Stomach (tissue), 8 donors: ENCODE measurements at regions not wholly inside any gene's neighbourhood (a gene's known extent, or its start where the extent isn't known, plus 50 kb on each side); places are given as distances from the start of the nearest gene placed in this dataset.
"Not testable (repeated sequence)": the region's sequence is repeated elsewhere in the genome, so short reads cannot be mapped to it uniquely, and the experiment has no call there.

Source experiments
- DNase-seq, 2 donors: peaks; one replicate each; pipeline versions ENCODE4 v3.0.0 to v3.0.0-alpha.2; 2013 to 2019
- H3K27ac ChIP-seq, 5 donors: fragments of 200-600 bp in 4 of 5; sonication (generic) in 4 of 5; one replicate each; pipeline ENCODE4 v1.5.1; 2013 to 2019; ENCODE audit warnings: mild to moderate bottlenecking in 1 of 5, moderate library complexity in 1 of 5
- H3K27me3 ChIP-seq, 3 donors: fragments of 200-600 bp; sonication (generic); one replicate each; pipeline ENCODE4 v1.5.1; 2017 to 2019; ENCODE audit warnings: mixed run types in 1 of 3
- H3K36me3 ChIP-seq, 4 donors: fragments of 200-600 bp; sonication (generic); 1 replicate in 3 of 4; 2 replicates in 1 of 4; pipeline ENCODE4 v1.5.1; 2016 to 2019
- H3K4me1 ChIP-seq, 4 donors: fragments of 200-600 bp; sonication (generic); one replicate each; pipeline ENCODE4 v1.5.1; 2016 to 2019
- H3K4me3 ChIP-seq, 4 donors: fragments of 200-600 bp; sonication (generic) in 3 of 4; one replicate each; pipeline ENCODE4 v1.5.1; 2016 to 2019; ENCODE audit warnings: mild to moderate bottlenecking in 1 of 4
- H3K9me3 ChIP-seq, 4 donors: fragments of 200-600 bp; sonication (generic); one replicate each; pipeline ENCODE4 v1.5.1; 2016 to 2019
- EP300 ChIP-seq: sonication (generic); formaldehyde crosslinking; IDR thresholded peaks from one replicate; pipeline ENCODE4 v1.6.1; 2017; ENCODE audit warnings: antibody characterized with exemption
- POLR2A ChIP-seq, 4 donors: fragments of 450-650 bp; IDR thresholded peaks; one replicate each; pipeline ENCODE4 v1.6.1; 2016; ENCODE audit warnings: antibody characterized with exemption in 4 of 4, control low read depth in 2 of 4, mild to moderate bottlenecking in 1 of 4, moderate library complexity in 1 of 4
- POLR2AphosphoS5 ChIP-seq, 3 donors: sonication (generic); formaldehyde crosslinking; IDR thresholded peaks; one replicate each; pipeline ENCODE4 v1.6.1; 2016; ENCODE audit warnings: antibody characterized with exemption in 3 of 3
- WGBS, 5 donors: extraction: QIAGEN DNeasy Blood & Tissue Kit in 3 of 5; methylation state at CpG; one replicate each; pipeline versions ENCODE4 v1.1.5 to v1.1.7; 2013 to 2018; 5-methylcytosine and 5-hydroxymethylcytosine counted together
- intact Hi-C: fragments of 100-400 bp; cut with DNase I; formaldehyde crosslinking; loops from one replicate; pipeline ENCODE4 v1.15.1; 2023; ENCODE audit warnings: low total_unique reads
- TF ChIP-seq, protein P1 (sequence below), 7 experiments: fragments of 450-650 bp in 4 of 7; fragments of 200-600 bp in 3 of 7; sonication (generic) in 3 of 7; IDR thresholded peaks; one replicate each; pipeline ENCODE4 v1.5.1; 2016 to 2019; ENCODE audit warnings: antibody characterized with exemption in 7 of 7, control low read depth in 2 of 7, mild to moderate bottlenecking in 1 of 7
- donor health status: healthy with polysubstance abuse.
- donor health status: Bipolar disorder and iron deficiency.
- donor health status: healthy.

DNA sequence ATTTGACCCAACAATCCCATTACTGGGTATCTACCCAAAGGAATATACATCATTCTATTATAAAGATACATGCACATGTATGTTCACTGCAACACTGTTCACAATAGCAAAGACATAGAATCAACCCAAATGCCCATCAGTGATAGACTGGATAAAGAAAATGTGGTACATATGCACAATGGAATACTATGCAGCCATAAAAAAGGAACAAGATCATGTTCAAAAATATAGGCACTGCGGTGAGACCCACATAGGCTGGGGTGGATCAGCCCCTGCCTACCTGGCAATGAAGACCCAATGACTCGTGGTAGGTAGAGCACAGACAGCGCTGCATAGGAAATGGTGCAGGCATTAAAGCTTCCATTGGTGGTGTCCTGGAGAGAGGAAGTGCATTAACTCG, 88.6 kb upstream of the NFIL3 start:
- intact Hi-C loops, DNase-seq: not testable (repeated sequence)
- WGBS, 5 donors = 79 to 91% (median 89%) methylated on average over 4 of the region's 4 CpGs

DNA sequence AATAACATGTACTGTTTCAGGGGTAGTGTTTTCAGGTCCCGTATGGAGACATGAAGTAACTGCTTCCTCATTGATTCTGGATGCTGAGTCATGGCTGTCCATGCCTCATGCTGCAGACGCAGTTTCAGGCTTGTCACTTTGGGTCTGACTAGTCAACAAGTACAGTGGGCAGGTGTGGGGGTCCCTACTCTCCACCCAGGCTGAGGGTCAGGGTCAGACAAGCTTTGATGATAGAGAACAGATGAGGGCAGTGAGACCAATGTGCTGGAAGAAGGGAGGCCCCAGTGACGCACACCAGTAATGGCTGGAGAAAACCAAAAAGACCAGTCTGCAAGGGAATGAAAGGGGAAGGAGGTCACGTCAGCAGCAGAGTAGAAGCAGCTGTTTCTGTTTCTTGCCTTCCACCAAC, 80.0 kb upstream of the NFIL3 start:
- 66 to 89% (median 77%) methylated on average over 4 of the region's 4 CpGs for WGBS, 5 donors
- Histone ChIP-seq H3K9me3 (no peaks in the 10 kb centered on the region), H3K4me3 (no peak overlapping the region), H3K36me3 (no peaks in the 10 kb centered on the region), H3K27ac (no peak overlapping the region), H3K27me3 (no peaks in the 10 kb centered on the region), H3K4me1 (no peaks in the 10 kb centered on the region)
- TF ChIP-seq EP300 (no peak), POLR2AphosphoS5 (IDR thresholded peaks at IDR 0.05) (no peak), POLR2A (IDR thresholded peaks at IDR 0.05) (no peak)
- TF ChIP-seq, protein P1, sequence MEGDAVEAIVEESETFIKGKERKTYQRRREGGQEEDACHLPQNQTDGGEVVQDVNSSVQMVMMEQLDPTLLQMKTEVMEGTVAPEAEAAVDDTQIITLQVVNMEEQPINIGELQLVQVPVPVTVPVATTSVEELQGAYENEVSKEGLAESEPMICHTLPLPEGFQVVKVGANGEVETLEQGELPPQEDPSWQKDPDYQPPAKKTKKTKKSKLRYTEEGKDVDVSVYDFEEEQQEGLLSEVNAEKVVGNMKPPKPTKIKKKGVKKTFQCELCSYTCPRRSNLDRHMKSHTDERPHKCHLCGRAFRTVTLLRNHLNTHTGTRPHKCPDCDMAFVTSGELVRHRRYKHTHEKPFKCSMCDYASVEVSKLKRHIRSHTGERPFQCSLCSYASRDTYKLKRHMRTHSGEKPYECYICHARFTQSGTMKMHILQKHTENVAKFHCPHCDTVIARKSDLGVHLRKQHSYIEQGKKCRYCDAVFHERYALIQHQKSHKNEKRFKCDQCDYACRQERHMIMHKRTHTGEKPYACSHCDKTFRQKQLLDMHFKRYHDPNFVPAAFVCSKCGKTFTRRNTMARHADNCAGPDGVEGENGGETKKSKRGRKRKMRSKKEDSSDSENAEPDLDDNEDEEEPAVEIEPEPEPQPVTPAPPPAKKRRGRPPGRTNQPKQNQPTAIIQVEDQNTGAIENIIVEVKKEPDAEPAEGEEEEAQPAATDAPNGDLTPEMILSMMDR (IDR thresholded peaks at IDR 0.05) = no peak
- peak in 1 of 2 donors; percentile 28 for DNase-seq
- intact Hi-C loops = no loop called here

More for the DNA sequence above, 88.6 kb upstream of the NFIL3 start:
- H3K4me3 ChIP-seq, H3K4me1 ChIP-seq, H3K27me3 ChIP-seq, H3K27ac ChIP-seq, H3K36me3 ChIP-seq, H3K9me3 ChIP-seq: not testable (repeated sequence)

DNA sequence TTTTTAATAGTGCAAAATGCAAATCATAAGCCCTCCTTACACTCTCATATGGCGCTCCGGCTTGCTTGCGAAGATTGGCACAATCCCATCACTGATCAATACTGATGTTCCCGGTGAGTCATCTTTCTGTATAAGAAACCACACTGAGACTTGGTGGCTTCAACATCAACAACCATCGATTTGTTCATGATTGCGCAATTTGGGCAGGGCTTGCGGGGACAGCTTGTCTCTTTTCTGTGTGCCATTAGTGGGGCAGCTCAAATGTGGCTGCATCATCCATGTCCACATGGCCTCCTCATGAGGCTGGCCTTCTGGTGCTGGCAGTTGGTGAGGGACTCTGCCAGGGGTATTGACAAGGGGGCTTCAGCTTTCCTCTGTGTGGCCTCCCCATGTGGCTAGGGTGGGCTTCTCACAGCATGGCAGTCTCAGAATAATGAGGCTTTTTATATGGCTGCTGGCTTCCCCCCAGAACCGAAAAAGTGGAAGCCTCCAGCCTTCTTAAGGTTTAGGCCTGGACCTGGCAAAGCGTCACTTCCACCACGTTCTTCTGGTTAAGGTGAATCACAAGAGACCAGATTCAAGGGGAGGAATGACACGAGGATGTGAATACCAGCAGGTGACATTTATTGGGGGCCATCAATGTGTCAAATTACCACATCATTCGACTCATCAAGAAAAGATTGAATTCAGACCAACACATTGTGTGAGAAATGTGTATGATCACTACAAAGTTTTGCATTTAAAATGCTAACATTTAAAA, 79.5 kb upstream of the NFIL3 start:
- H3K4me1 ChIP-seq = no peaks in the 10 kb centered on the region
- H3K36me3 ChIP-seq = no peaks in the 10 kb centered on the region
- TF ChIP-seq POLR2AphosphoS5 (IDR thresholded peaks at IDR 0.05) (no peak), POLR2A (IDR thresholded peaks at IDR 0.05) (no peak), EP300 (no peak)
- TF ChIP-seq, protein P1 (IDR thresholded peaks at IDR 0.05) = no peak
- no peaks in the 10 kb centered on the region for H3K27me3 ChIP-seq
- no peak overlapping the region for H3K27ac ChIP-seq
- DNase-seq = no peak
- intact Hi-C loops = no loop called here
- H3K9me3 ChIP-seq = no peaks in the 10 kb centered on the region
- 84 to 92% (median 91%) methylated on average over 10 to 12 of the region's 12 CpGs for WGBS, 5 donors
- H3K4me3 ChIP-seq = no peak overlapping the region

DNA sequence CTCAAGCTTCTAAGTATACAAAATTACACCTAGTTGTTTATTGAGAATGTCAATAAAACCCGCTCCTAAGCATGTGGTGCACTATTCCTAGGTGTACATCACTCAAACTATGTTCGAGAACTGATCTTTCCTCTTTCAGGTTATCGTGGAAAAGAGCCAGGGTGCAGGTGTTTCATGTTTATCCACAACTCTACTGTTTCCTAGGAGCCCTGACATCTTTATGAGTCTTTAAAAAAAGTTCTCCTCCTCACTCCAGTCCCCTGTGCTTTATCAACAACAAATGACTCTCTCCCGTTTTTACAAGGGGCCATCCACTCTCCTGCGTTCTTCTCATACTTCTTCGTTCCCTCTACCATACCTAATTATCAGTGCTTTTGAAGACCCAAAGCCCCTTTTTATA, 78.8 kb upstream of the NFIL3 start:
- H3K4me3 ChIP-seq = no peak overlapping the region
- no peaks in the 10 kb centered on the region for H3K4me1 ChIP-seq
- no peak for DNase-seq
- H3K27me3 ChIP-seq = no peaks in the 10 kb centered on the region
- intact Hi-C loops = no loop called here
- no peak overlapping the region for H3K27ac ChIP-seq
- TF ChIP-seq EP300 (no peak), POLR2A (IDR thresholded peaks at IDR 0.05) (no peak), POLR2AphosphoS5 (IDR thresholded peaks at IDR 0.05) (no peak)
- TF ChIP-seq, protein P1 (IDR thresholded peaks at IDR 0.05) = no peak
- H3K36me3 ChIP-seq = no peaks in the 10 kb centered on the region
- no peaks in the 10 kb centered on the region for H3K9me3 ChIP-seq
- 71 to 85% (median 80%) methylated on average over 6 of the region's 6 CpGs for WGBS, 5 donors

DNA sequence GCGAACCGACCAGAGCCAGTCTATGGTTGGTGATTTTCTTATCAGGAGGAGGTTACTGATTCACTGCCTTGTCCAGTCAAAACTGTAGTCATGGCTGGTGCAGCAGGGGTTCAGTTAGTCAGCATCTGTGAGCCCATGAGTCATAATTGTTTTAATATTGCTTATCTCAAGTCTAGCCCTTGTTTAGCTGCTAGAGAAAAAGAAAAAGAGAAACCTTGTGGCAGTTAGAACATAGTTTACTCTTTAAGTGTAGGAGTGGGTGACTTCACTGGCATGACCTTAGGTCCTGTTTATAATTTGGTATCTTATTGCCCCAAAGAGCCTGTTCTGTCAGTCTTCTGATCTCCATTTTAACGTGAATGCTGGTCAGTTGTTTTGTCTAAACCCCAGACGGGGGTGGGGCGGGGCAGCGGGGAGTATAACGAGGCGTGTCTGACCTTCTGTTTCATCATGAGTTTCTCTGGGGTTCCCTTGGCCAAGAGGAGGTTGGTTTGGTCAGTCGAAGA, 76.9 kb upstream of the NFIL3 start:
- H3K27ac ChIP-seq = no peak overlapping the region
- no peak overlapping the region for H3K4me3 ChIP-seq
- TF ChIP-seq EP300 (no peak), POLR2AphosphoS5 (IDR thresholded peaks at IDR 0.05) (no peak), POLR2A (IDR thresholded peaks at IDR 0.05) (no peak)
- TF ChIP-seq, protein P1 (IDR thresholded peaks at IDR 0.05) = no peak
- DNase-seq = no peak
- no peaks in the 10 kb centered on the region for H3K9me3 ChIP-seq
- peaks cover 0 to 9% (median 0%) of the 10 kb centered on the region in 4 donors for H3K4me1 ChIP-seq
- H3K36me3 ChIP-seq = no peaks in the 10 kb centered on the region
- intact Hi-C loops = no loop called here
- no peaks in the 10 kb centered on the region for H3K27me3 ChIP-seq
- WGBS, 5 donors = 54 to 67% (median 59%) methylated on average over 9 of the region's 9 CpGs
